Tibial nerve (tissue), 4 donors: ENCODE measurements at regions not wholly inside any gene's neighbourhood (a gene's known extent, or its start where the extent isn't known, plus 50 kb on each side); places are given as distances from the start of the nearest gene placed in this dataset.

Experiments
- CTCF ChIP-seq, 5 experiments: fragments of 200-600 bp in 3 of 5; fragments of 450-650 bp in 2 of 5; sonication (generic) in 3 of 5; IDR thresholded peaks; one replicate each; pipeline ENCODE4 v1.5.1; 2016 to 2019; ENCODE audit warnings: antibody characterized with exemption in 5 of 5, mild to moderate bottlenecking in 3 of 5, moderate library complexity in 2 of 5
- EP300 ChIP-seq, 2 donors: sonication (generic); formaldehyde crosslinking; IDR thresholded peaks; one replicate each; pipeline ENCODE4 v1.6.1; 2017; ENCODE audit warnings: antibody characterized with exemption in 2 of 2, mild to moderate bottlenecking in 1 of 2
- POLR2A ChIP-seq, 2 donors: fragments of 450-650 bp; IDR thresholded peaks; one replicate each; pipeline ENCODE4 v1.6.1; 2017; ENCODE audit warnings: antibody characterized with exemption in 2 of 2, mild to moderate bottlenecking in 2 of 2, moderate library complexity in 2 of 2

GRCh38 chr10:120989279-120989678 lies 138.1 kb downstream of the WDR11 start:
- TF ChIP-seq CTCF (IDR thresholded peaks at IDR 0.05) (no peak), POLR2A (IDR thresholded peaks at IDR 0.05) (no peak), EP300 (IDR thresholded peaks at IDR 0.05) (no peak)
